ENCODE measurements at regions not wholly inside any gene's neighbourhood (a gene's known extent, or its start where the extent isn't known, plus 50 kb on each side); places are given as distances from the start of the nearest gene placed in this dataset.

GRCh38 chr2:155690785-155691184 is 641.7 kb downstream of the NR4A2 start:
- no peaks in the 10 kb centered on the region for H3K36me3 Mint-ChIP-seq (ENCODE audit: insufficient read depth in 2 of 2)
- H3K4me1 Mint-ChIP-seq (ENCODE audit: low read depth): no peaks in the 10 kb centered on the region
- no peak overlapping the region for H3K4me3 Mint-ChIP-seq
- DNase-seq (no peak), ATAC-seq (replicated peaks in 1 of 2) (no peak)
- H3K27me3 Mint-ChIP-seq (ENCODE audit: low read depth): no peaks in the 10 kb centered on the region
- no peak overlapping the region for H3K27ac Mint-ChIP-seq
- H3K9me3 Mint-ChIP-seq: no peaks in the 10 kb centered on the region

- H3K4me1 Mint-ChIP-seq (ENCODE audit: low read depth): no peaks in the 10 kb centered on the region
- ATAC-seq (replicated peaks in 1 of 2): no peak
Measured at GRCh38 chr2:155689791-155690190, 642.7 kb downstream of the NR4A2 start.

GRCh38 chr2:155687181-155687580 is 645.3 kb downstream of the NR4A2 start:
- Mint-ChIP-seq H3K4me1 (ENCODE audit: low read depth) (no peaks in the 10 kb centered on the region), H3K27ac (no peak overlapping the region), H3K4me3 (no peak overlapping the region), H3K27me3 (ENCODE audit: low read depth) (no peaks in the 10 kb centered on the region), H3K36me3 (ENCODE audit: insufficient read depth in 2 of 2) (no peaks in the 10 kb centered on the region), H3K9me3 (peaks cover 0 to 1% of the 10 kb centered on the region in 2 donors)
- ATAC-seq (replicated peaks in 1 of 2): no peak
- no peak for DNase-seq

More at GRCh38 chr2:155689791-155690190, 642.7 kb downstream of the NR4A2 start:
- Mint-ChIP-seq H3K27me3 (ENCODE audit: low read depth) (no peaks in the 10 kb centered on the region), H3K36me3 (ENCODE audit: insufficient read depth in 2 of 2) (no peaks in the 10 kb centered on the region), H3K4me3 (no peak overlapping the region), H3K27ac (no peak overlapping the region), H3K9me3 (no peaks in the 10 kb centered on the region)
- DNase-seq: no peak

GRCh38 chr2:155679647-155680046 is 652.9 kb downstream of the NR4A2 start:
- Mint-ChIP-seq H3K27me3 (ENCODE audit: low read depth) (no peaks in the 10 kb centered on the region), H3K9me3 (peaks cover 1 to 7% of the 10 kb centered on the region in 2 donors), H3K27ac (no peak overlapping the region), H3K4me3 (no peak overlapping the region), H3K4me1 (ENCODE audit: low read depth) (no peaks in the 10 kb centered on the region), H3K36me3 (ENCODE audit: insufficient read depth in 2 of 2) (no peaks in the 10 kb centered on the region)
- ATAC-seq (replicated peaks in 1 of 2) (no peak), DNase-seq (no peak)

- ATAC-seq (replicated peaks in 1 of 2): no peak
- H3K4me1 Mint-ChIP-seq (ENCODE audit: low read depth): no peaks in the 10 kb centered on the region
- H3K9me3 Mint-ChIP-seq: peaks cover 0 to 7% of the 10 kb centered on the region in 2 donors
- no peak overlapping the region for H3K4me3 Mint-ChIP-seq
- H3K36me3 Mint-ChIP-seq (ENCODE audit: insufficient read depth in 2 of 2): no peaks in the 10 kb centered on the region
- no peak for DNase-seq
- H3K27me3 Mint-ChIP-seq (ENCODE audit: low read depth): no peaks in the 10 kb centered on the region
- no peak overlapping the region for H3K27ac Mint-ChIP-seq
Measured at GRCh38 chr2:155675920-155676319, 656.6 kb downstream of the NR4A2 start.

- ATAC-seq (replicated peaks in 1 of 2) (no peak), DNase-seq (no peak)
- no peaks in the 10 kb centered on the region for H3K9me3 Mint-ChIP-seq
- H3K4me1 Mint-ChIP-seq (ENCODE audit: low read depth): no peaks in the 10 kb centered on the region
- no peaks in the 10 kb centered on the region for H3K36me3 Mint-ChIP-seq (ENCODE audit: insufficient read depth in 2 of 2)
- H3K27ac Mint-ChIP-seq: no peak overlapping the region
- no peak overlapping the region for H3K4me3 Mint-ChIP-seq
- no peaks in the 10 kb centered on the region for H3K27me3 Mint-ChIP-seq (ENCODE audit: low read depth)
Measured at GRCh38 chr2:155665704-155666103, 666.8 kb downstream of the NR4A2 start.

GRCh38 chr2:155663265-155663664 is 669.3 kb downstream of the NR4A2 start:
- Mint-ChIP-seq H3K27ac (no peak overlapping the region), H3K27me3 (ENCODE audit: low read depth) (no peaks in the 10 kb centered on the region), H3K9me3 (no peaks in the 10 kb centered on the region), H3K4me1 (ENCODE audit: low read depth) (no peaks in the 10 kb centered on the region), H3K36me3 (ENCODE audit: insufficient read depth in 2 of 2) (no peaks in the 10 kb centered on the region), H3K4me3 (no peak overlapping the region)
- ATAC-seq (replicated peaks in 1 of 2): no peak
- DNase-seq: no peak

- H3K4me3 Mint-ChIP-seq: no peak overlapping the region
- DNase-seq (no peak), ATAC-seq (replicated peaks in 1 of 2) (no peak)
- H3K27ac Mint-ChIP-seq: no peak overlapping the region
- no peaks in the 10 kb centered on the region for H3K4me1 Mint-ChIP-seq (ENCODE audit: low read depth)
- no peaks in the 10 kb centered on the region for H3K36me3 Mint-ChIP-seq (ENCODE audit: insufficient read depth in 2 of 2)
- H3K9me3 Mint-ChIP-seq: no peaks in the 10 kb centered on the region
- no peaks in the 10 kb centered on the region for H3K27me3 Mint-ChIP-seq (ENCODE audit: low read depth)
Measured at GRCh38 chr2:155662224-155662623, 670.3 kb downstream of the NR4A2 start.

- Mint-ChIP-seq H3K4me3 (no peak overlapping the region), H3K36me3 (ENCODE audit: insufficient read depth in 2 of 2) (no peaks in the 10 kb centered on the region), H3K9me3 (no peaks in the 10 kb centered on the region), H3K27me3 (ENCODE audit: low read depth) (no peaks in the 10 kb centered on the region), H3K4me1 (ENCODE audit: low read depth) (no peaks in the 10 kb centered on the region), H3K27ac (no peak overlapping the region)
- ATAC-seq (replicated peaks in 1 of 2): no peak
- DNase-seq: no peak
Measured at GRCh38 chr2:155653176-155653575, 679.3 kb downstream of the NR4A2 start.

- H3K4me3 Mint-ChIP-seq: no peak overlapping the region
- H3K27me3 Mint-ChIP-seq (ENCODE audit: low read depth): no peaks in the 10 kb centered on the region
- no peaks in the 10 kb centered on the region for H3K4me1 Mint-ChIP-seq (ENCODE audit: low read depth)
- H3K36me3 Mint-ChIP-seq (ENCODE audit: insufficient read depth in 2 of 2): no peaks in the 10 kb centered on the region
- DNase-seq: no peak
- H3K9me3 Mint-ChIP-seq: no peaks in the 10 kb centered on the region
- H3K27ac Mint-ChIP-seq: no peak overlapping the region
- ATAC-seq (replicated peaks in 1 of 2): no peak
Measured at GRCh38 chr2:155651851-155652250, 680.7 kb downstream of the NR4A2 start.

- H3K9me3 Mint-ChIP-seq: peaks cover 1 to 3% of the 10 kb centered on the region in 2 donors
- ATAC-seq (replicated peaks in 1 of 2) (no peak), DNase-seq (no peak)
- H3K27me3 Mint-ChIP-seq (ENCODE audit: low read depth): no peaks in the 10 kb centered on the region
- H3K4me3 Mint-ChIP-seq: no peak overlapping the region
- H3K36me3 Mint-ChIP-seq (ENCODE audit: insufficient read depth in 2 of 2): no peaks in the 10 kb centered on the region
- H3K27ac Mint-ChIP-seq: no peak overlapping the region
- no peaks in the 10 kb centered on the region for H3K4me1 Mint-ChIP-seq (ENCODE audit: low read depth)
Measured at GRCh38 chr2:155645791-155646190, 686.7 kb downstream of the NR4A2 start.

- no peaks in the 10 kb centered on the region for H3K4me1 Mint-ChIP-seq (ENCODE audit: low read depth)
- H3K27ac Mint-ChIP-seq: no peak overlapping the region
- ATAC-seq (replicated peaks in 1 of 2): no peak
- H3K4me3 Mint-ChIP-seq: no peak overlapping the region
- H3K36me3 Mint-ChIP-seq (ENCODE audit: insufficient read depth in 2 of 2): no peaks in the 10 kb centered on the region
- no peak for DNase-seq
- no peaks in the 10 kb centered on the region for H3K27me3 Mint-ChIP-seq (ENCODE audit: low read depth)
- H3K9me3 Mint-ChIP-seq: peaks cover 1 to 3% of the 10 kb centered on the region in 2 donors
Measured at GRCh38 chr2:155643056-155643775, 689.3 kb downstream of the NR4A2 start.

GRCh38 chr2:155633887-155634570 is 698.5 kb downstream of the NR4A2 start:
- Mint-ChIP-seq H3K27me3 (ENCODE audit: low read depth) (no peaks in the 10 kb centered on the region), H3K4me3 (no peak overlapping the region), H3K9me3 (no peaks in the 10 kb centered on the region), H3K36me3 (ENCODE audit: insufficient read depth in 2 of 2) (no peaks in the 10 kb centered on the region), H3K27ac (no peak overlapping the region), H3K4me1 (ENCODE audit: low read depth) (no peaks in the 10 kb centered on the region)
- ATAC-seq (replicated peaks in 1 of 2) (no peak), DNase-seq (no peak)

Data from activated T-cell treated with anti-CD3 and anti-CD28 coated beads, Interleukin-2, amount 50 U/mL, for 72 hours (primary cell).